GM12873 (cell line): ENCODE measurements at regions not wholly inside any gene's neighbourhood (a gene's known extent, or its start where the extent isn't known, plus 50 kb on each side); places are given as distances from the start of the nearest gene placed in this dataset.

Experiments
- CTCF ChIP-seq: IDR thresholded peaks from 2 replicates; pipeline ENCODE4 v1.5.1; 2012; ENCODE audit warnings: low read depth, mild to moderate bottlenecking, moderate library complexity, low read length, control low read depth; ENCODE audit not compliant: insufficient read depth; ENCODE audit errors: missing control alignments

GRCh38 chr5:144815131-144815530, 644.5 kb downstream of the KCTD16 start:
- TF ChIP-seq CTCF: no peak

GRCh38 chr5:144812763-144813162, 642.1 kb downstream of the KCTD16 start:
- TF ChIP-seq CTCF: no peak

- no peak for TF ChIP-seq CTCF
Measured at GRCh38 chr5:144800169-144800568, 629.5 kb downstream of the KCTD16 start.

GRCh38 chr5:144798595-144798994, 627.9 kb downstream of the KCTD16 start:
- TF ChIP-seq CTCF: no peak

GRCh38 chr5:144794922-144795321, 624.2 kb downstream of the KCTD16 start:
- TF ChIP-seq CTCF: no peak

GRCh38 chr5:144788556-144788955, 617.9 kb downstream of the KCTD16 start:
- no peak for TF ChIP-seq CTCF

GRCh38 chr5:144788046-144788445, 617.4 kb downstream of the KCTD16 start:
- TF ChIP-seq CTCF: no peak
